ENCODE measurements at regions not wholly inside any gene's neighbourhood (a gene's known extent, or its start where the extent isn't known, plus 50 kb on each side); places are given as distances from the start of the nearest gene placed in this dataset.

DNA sequence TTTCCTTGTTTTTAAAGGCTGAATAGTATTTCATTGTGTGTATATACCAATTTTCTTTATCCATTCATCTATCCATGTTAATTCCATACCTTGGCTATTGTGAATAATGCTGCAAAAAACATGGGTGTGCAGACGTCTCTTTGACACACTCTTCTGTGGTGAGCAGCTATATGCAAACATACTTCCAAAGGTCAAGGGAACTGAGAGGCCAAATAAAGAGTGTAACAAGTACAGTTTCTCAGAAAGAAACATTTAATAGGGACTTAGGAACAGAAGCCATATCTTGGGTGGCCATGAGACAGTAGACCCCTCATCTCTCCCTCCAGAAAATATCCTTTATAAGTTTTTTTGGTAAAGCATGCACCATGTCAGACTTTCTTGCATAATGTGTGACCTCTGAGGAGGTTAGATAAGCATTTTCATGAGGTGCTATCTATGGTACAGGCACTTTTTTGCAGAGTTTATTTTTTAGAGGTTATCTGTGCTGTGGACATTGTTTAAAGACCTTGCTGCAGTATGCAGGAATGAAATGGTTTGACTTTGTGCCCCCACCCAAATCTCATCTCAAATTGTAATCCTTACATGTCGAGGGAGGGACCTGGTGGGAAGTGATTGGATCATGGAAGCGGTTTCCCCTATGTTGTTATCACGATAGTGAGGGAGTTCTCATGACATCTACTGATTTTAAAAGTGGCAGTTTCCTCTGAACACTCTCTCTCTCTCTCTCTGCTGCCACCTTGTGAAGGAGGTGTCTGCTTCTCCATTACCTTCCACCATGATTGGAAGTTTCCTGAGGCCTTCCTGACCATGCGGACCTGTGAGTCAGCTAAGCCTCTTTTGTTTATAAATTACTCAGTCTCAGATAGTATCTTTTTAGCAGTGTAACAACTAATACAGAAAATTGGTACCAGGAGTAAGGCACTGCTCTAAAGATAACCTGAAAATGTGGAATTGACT lies 1202.3 kb downstream of the GALC start:
- TF ChIP-seq CTCF (IDR thresholded peaks at IDR 0.05) (peak in 1 of 7 experiments; percentile 21), POLR2A (IDR thresholded peaks at IDR 0.05) (no peak)

All from body of pancreas (tissue), 4 donors.